Endodermal cell (in vitro differentiated cells): ENCODE measurements at regions not wholly inside any gene's neighbourhood (a gene's known extent, or its start where the extent isn't known, plus 50 kb on each side); places are given as distances from the start of the nearest gene placed in this dataset.

Experiments used
- DNase-seq: peaks from one replicate; pipeline ENCODE4 v3.0.0-alpha.2; 2017
- H3K27ac ChIP-seq: 2 replicates; pipeline ENCODE4 v1.5.1; 2013; ENCODE audit warnings: mild to moderate bottlenecking, low read depth, low read length, moderate library complexity
- H3K27me3 ChIP-seq: 2 replicates; pipeline ENCODE4 v1.6.1; 2013; ENCODE audit warnings: mild to moderate bottlenecking, low read length, moderate library complexity; ENCODE audit not compliant: insufficient read depth, control insufficient read depth, poor library complexity, severe bottlenecking
- H3K36me3 ChIP-seq: 2 replicates; pipeline ENCODE4 v1.7.0; 2013; ENCODE audit warnings: mild to moderate bottlenecking, low read length, moderate library complexity; ENCODE audit not compliant: control insufficient read depth, insufficient read depth
- H3K4me1 ChIP-seq: one replicate; pipeline ENCODE4 v1.7.0; 2013; ENCODE audit warnings: low read length; ENCODE audit not compliant: control insufficient read depth, insufficient read depth
- H3K4me3 ChIP-seq: 2 replicates; pipeline ENCODE4 v1.5.1; 2013; ENCODE audit warnings: mild to moderate bottlenecking, low read length, moderate library complexity
- H3K9ac ChIP-seq: 2 replicates; pipeline ENCODE4 v1.6.1; 2013; ENCODE audit warnings: mild to moderate bottlenecking, low read length, moderate library complexity; ENCODE audit not compliant: poor library complexity, severe bottlenecking; ENCODE audit errors: extremely low read depth
- H3K9me3 ChIP-seq: 2 replicates; pipeline ENCODE4 v1.6.1; 2013; ENCODE audit warnings: mild to moderate bottlenecking, low read length, moderate library complexity; ENCODE audit not compliant: control insufficient read depth
- H3K27ac Mint-ChIP-seq: 2 replicates; pipeline ENCODE4 v1.8.0; 2020; ENCODE audit warnings: mixed read lengths
- H3K27me3 Mint-ChIP-seq: 2 replicates; pipeline ENCODE4 v1.8.0; 2021; ENCODE audit warnings: mild to moderate bottlenecking, mixed read lengths; ENCODE audit not compliant: insufficient read depth
- H3K36me3 Mint-ChIP-seq: 2 replicates; pipeline ENCODE4 v1.8.0; 2020; ENCODE audit warnings: low read depth, mixed read lengths
- H3K4me1 Mint-ChIP-seq: 2 replicates; pipeline ENCODE4 v1.8.0; 2020; ENCODE audit warnings: mixed read lengths
- H3K4me3 Mint-ChIP-seq: 2 replicates; pipeline ENCODE4 v1.8.0; 2020; ENCODE audit warnings: mild to moderate bottlenecking, moderate library complexity, mixed read lengths
- H3K9me3 Mint-ChIP-seq: 2 replicates; pipeline ENCODE4 v1.8.0; 2020; ENCODE audit warnings: mild to moderate bottlenecking, mixed read lengths
- WGBS, 2 experiments: methylation state at CpG; one replicate each; pipeline versions ENCODE4 v1.1.5 to v1.1.7; 2013; ENCODE audit warnings: missing lambda C conversion rate in 2 of 2, mixed read lengths in 1 of 2; ENCODE audit not compliant: insufficient coverage in 1 of 2, insufficient read length in 1 of 2; 5-methylcytosine and 5-hydroxymethylcytosine counted together
- TF ChIP-seq, protein P1 (sequence below): fragments of 200-600 bp; sonication (generic); conservative IDR thresholded peaks from 2 replicates; pipeline ENCODE4 v1.5.0; 2021; ENCODE audit warnings: antibody characterized with exemption, mild to moderate bottlenecking

DNA sequence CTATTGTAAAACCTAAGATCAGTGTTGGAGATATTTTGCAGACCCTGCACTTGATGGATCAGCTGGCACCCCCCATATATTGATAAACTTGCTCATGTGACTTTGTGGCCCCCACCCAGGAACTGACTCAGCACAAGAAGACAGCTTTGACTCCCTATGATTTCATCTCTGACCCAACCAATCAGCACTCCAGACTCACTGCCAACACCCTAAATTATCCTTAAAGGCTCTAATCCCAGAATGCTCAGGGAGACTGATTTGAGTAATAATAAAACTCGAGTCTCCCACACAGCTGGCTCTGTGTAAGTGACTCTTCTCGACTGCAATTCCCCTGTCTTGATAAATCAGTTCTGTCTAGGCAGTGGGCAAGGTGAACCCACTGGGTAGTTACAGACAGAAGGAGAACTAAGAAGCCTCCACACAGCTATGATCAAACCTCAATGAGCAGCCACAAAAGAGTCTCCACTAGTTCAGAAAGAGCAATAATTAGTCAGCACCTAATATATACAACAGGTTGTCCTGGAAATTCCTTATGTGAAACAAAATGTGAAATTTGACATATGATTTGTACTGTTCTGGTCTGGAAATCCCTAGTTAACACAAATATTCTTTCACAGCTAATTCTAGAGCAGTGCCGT lies 52.2 kb downstream of the ACTL7B start:
- H3K9me3 ChIP-seq, result no peaks in the 10 kb centered on the region
- no peaks in the 10 kb centered on the region for H3K36me3 ChIP-seq
- H3K4me3 Mint-ChIP-seq, result no peak overlapping the region
- no peaks in the 10 kb centered on the region for H3K4me1 ChIP-seq
- H3K27me3 Mint-ChIP-seq, result no peaks in the 10 kb centered on the region
- 67 to 91% methylated on average over 2 to 3 of the region's 3 CpGs for WGBS, 2 experiments
- H3K27me3 ChIP-seq, result no peaks in the 10 kb centered on the region
- H3K36me3 Mint-ChIP-seq, result no peaks in the 10 kb centered on the region
- no peak for DNase-seq
- no peak overlapping the region for H3K4me3 ChIP-seq
- no peaks in the 10 kb centered on the region for H3K9me3 Mint-ChIP-seq
- no peak overlapping the region for H3K27ac Mint-ChIP-seq
- H3K27ac ChIP-seq, result no peak overlapping the region
- peaks cover 6% of the 10 kb centered on the region for H3K4me1 Mint-ChIP-seq
- TF ChIP-seq, protein P1, sequence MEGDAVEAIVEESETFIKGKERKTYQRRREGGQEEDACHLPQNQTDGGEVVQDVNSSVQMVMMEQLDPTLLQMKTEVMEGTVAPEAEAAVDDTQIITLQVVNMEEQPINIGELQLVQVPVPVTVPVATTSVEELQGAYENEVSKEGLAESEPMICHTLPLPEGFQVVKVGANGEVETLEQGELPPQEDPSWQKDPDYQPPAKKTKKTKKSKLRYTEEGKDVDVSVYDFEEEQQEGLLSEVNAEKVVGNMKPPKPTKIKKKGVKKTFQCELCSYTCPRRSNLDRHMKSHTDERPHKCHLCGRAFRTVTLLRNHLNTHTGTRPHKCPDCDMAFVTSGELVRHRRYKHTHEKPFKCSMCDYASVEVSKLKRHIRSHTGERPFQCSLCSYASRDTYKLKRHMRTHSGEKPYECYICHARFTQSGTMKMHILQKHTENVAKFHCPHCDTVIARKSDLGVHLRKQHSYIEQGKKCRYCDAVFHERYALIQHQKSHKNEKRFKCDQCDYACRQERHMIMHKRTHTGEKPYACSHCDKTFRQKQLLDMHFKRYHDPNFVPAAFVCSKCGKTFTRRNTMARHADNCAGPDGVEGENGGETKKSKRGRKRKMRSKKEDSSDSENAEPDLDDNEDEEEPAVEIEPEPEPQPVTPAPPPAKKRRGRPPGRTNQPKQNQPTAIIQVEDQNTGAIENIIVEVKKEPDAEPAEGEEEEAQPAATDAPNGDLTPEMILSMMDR, result no peak
- no peak overlapping the region for H3K9ac ChIP-seq

DNA sequence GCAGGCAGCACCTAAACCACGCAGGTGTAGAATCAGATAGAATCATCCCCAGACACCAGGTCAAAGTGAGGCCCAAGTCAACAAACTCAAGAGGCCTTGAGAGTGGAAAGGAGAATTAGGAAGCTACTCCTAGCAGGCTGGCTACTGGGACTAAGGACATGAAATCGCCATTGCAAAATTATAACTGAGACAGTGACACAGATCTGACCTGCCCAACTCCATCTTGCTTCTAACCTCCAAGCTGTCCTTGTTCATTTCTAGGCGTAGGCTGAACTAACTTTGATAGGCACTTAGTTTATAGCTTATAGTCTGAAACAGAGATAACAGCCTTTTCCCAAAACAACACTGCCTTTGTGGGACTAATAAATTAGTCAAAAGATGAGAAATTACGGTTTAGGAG lies 52.8 kb downstream of the ACTL7B start:
- H3K9me3 Mint-ChIP-seq, result no peaks in the 10 kb centered on the region
- no peaks in the 10 kb centered on the region for H3K27me3 Mint-ChIP-seq
- 91 to 93% methylated on average over 4 of the region's 4 CpGs for WGBS, 2 experiments
- no peaks in the 10 kb centered on the region for H3K4me1 ChIP-seq
- H3K36me3 ChIP-seq, result no peaks in the 10 kb centered on the region
- H3K36me3 Mint-ChIP-seq, result no peaks in the 10 kb centered on the region
- no peak overlapping the region for H3K27ac Mint-ChIP-seq
- H3K9me3 ChIP-seq, result no peaks in the 10 kb centered on the region
- no peak overlapping the region for H3K9ac ChIP-seq
- no peak overlapping the region for H3K4me3 Mint-ChIP-seq
- no peak for DNase-seq
- TF ChIP-seq, protein P1, result no peak
- H3K27ac ChIP-seq, result no peak overlapping the region
- H3K27me3 ChIP-seq, result no peaks in the 10 kb centered on the region
- H3K4me1 Mint-ChIP-seq, result peaks cover 6% of the 10 kb centered on the region
- no peak overlapping the region for H3K4me3 ChIP-seq

DNA sequence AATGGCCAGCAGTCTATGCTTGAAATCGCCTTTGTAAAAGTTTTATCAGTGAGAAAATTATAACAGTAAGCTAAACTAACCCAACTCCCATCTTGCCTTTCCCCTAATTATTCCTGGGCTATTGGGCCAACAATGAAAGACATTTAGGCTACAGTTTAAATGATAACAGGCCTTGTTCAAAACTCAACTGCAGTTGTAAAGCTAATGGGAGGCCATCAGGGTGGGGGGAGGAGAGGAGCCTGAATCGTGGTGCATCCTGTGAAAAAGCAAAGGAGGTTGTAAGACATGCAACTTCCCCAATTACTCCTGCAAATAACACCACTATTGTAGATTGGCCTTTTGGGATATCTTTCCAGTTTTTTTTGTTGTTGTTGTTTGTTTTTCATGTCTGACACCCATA lies 53.8 kb downstream of the ACTL7B start:
- DNase-seq, result no peak
- Histone ChIP-seq H3K4me3 (no peak overlapping the region), H3K27me3 (no peaks in the 10 kb centered on the region), H3K9me3 (no peaks in the 10 kb centered on the region), H3K27ac (no peak overlapping the region), H3K9ac (no peak overlapping the region), H3K36me3 (no peaks in the 10 kb centered on the region), H3K4me1 (no peaks in the 10 kb centered on the region)
- Mint-ChIP-seq H3K27me3 (no peaks in the 10 kb centered on the region), H3K36me3 (no peaks in the 10 kb centered on the region), H3K9me3 (no peaks in the 10 kb centered on the region), H3K27ac (no peak overlapping the region), H3K4me1 (peaks cover 6% of the 10 kb centered on the region), H3K4me3 (no peak overlapping the region)
- TF ChIP-seq, protein P1, result no peak
- 65% methylated on average over 2 of the region's 2 CpGs; no CpG with 5 or more reads in 1 of the 2 experiments for WGBS, 2 experiments
